ENCODE measurements at regions not wholly inside any gene's neighbourhood (a gene's known extent, or its start where the extent isn't known, plus 50 kb on each side); places are given as distances from the start of the nearest gene placed in this dataset.

GRCh38 chr7:155988416-155988815, 176.2 kb upstream of the SHH start:
- TF ChIP-seq, protein P1, sequence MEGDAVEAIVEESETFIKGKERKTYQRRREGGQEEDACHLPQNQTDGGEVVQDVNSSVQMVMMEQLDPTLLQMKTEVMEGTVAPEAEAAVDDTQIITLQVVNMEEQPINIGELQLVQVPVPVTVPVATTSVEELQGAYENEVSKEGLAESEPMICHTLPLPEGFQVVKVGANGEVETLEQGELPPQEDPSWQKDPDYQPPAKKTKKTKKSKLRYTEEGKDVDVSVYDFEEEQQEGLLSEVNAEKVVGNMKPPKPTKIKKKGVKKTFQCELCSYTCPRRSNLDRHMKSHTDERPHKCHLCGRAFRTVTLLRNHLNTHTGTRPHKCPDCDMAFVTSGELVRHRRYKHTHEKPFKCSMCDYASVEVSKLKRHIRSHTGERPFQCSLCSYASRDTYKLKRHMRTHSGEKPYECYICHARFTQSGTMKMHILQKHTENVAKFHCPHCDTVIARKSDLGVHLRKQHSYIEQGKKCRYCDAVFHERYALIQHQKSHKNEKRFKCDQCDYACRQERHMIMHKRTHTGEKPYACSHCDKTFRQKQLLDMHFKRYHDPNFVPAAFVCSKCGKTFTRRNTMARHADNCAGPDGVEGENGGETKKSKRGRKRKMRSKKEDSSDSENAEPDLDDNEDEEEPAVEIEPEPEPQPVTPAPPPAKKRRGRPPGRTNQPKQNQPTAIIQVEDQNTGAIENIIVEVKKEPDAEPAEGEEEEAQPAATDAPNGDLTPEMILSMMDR (IDR thresholded peaks at IDR 0.05): no peak

GRCh38 chr7:155987681-155988235, 175.5 kb upstream of the SHH start:
- TF ChIP-seq, protein P1 (IDR thresholded peaks at IDR 0.05): no peak

GRCh38 chr7:155986497-155987160, 174.4 kb upstream of the SHH start:
- TF ChIP-seq, protein P1 (IDR thresholded peaks at IDR 0.05): no peak

GRCh38 chr7:155985518-155986250, 173.4 kb upstream of the SHH start:
- TF ChIP-seq, protein P1 (IDR thresholded peaks at IDR 0.05): no peak

DNA sequence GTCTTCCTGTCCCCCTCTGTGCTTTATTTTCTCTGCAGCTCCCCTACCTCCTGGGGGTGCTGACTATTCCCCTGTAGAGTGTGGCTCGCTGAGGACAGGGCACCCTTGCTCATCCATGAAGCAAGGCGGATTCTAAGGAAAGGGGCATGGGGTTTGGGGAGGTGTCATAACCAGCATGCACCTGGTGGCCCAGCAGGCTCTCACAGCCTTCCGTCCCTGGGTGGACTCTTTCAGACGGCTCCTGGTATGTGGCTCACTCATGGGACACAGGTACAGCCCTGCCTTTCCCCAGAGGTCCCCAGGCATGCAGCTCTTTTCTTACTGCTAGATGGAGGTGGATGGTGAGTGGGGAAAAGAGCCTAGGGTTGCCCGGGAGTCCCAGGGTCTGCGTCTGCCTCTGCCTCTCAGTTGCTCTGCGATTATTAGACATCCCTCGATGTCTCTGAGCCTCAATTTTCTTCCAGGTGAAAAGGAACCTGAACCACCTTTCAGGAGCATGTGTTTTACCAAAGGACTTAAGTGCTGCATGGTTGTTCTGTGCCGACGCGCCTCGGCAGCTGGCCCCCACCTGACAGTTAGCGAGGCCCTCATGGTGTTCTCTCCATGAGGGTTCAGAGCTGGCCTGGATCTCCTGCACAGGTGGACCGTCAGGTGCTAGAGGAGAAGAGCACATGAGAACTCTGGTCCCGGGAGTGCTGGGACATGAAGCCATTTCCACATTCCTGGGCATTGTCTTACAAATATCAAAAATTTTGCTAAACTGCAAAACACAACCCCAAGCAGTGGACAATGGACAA, 172.5 kb upstream of the SHH start:
- TF ChIP-seq, protein P1 (IDR thresholded peaks at IDR 0.05): no peak

DNA sequence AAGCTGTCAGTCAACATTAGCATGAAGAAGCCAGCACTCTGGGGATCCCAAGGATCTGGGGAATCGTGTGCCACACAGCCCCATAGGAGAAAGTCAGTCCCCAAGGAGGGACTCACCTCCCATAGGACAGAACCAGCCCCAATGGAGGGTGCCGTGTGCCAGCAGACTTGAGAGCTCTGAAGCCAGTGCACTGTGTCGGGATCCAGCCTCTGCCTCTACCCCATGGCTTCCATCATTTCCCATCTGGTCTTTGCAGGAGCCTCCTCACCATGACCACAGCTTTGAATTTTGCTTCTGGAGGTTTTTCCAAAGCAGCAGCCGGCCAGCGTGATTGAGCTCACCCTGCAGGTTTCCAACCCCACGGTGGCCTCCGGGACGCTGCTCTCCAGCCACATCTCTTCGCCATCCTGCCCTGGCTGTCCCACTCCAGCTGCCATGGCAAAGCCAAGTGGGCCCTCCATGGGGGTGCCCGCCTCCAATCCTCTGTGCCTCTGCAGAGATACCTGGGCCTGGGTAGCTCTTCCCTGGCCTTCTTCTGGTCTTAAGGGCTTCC, 171.8 kb upstream of the SHH start:
- TF ChIP-seq, protein P1 (IDR thresholded peaks at IDR 0.05): no peak

DNA sequence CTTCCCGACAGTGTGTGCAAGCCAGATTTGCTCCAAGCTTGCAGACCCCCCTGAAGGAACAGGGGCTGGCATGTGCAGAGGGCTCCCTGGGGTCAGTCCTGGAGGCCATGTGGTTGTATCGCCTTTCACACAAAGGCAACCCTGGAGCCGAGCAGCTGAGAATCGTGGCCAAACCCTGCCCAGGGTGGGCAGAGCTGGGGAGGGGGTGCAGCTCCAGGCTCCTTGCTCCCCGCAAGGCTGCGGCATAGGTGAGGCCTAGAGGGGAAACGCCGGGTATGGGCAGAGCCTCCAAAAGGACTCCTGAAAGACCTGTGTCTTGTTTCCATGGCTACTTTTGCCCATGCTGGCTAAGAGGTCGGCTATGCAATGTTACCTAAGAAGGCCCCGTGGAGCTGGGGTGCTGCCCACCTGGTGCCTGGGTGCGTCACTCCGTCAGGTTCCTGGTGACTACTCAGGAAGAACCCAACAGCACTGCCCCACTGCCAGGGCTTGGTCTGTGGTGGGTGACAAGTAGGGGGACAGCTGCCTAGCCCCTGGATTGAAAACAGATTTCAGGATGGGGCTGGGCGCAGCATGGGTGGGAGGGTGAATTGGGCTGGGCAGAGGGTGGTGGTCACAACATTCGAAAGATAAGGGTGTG, 171.0 kb upstream of the SHH start:
- TF ChIP-seq, protein P1 (IDR thresholded peaks at IDR 0.05): no peak
